Skin of body (tissue), 1 donor: ENCODE measurements at regions not wholly inside any gene's neighbourhood (a gene's known extent, or its start where the extent isn't known, plus 50 kb on each side); places are given as distances from the start of the nearest gene placed in this dataset.

Source experiments
- DNase-seq: peaks from one replicate; lab custom pipeline; 2025; lab: John Stamatoyannopoulos, UW

DNA sequence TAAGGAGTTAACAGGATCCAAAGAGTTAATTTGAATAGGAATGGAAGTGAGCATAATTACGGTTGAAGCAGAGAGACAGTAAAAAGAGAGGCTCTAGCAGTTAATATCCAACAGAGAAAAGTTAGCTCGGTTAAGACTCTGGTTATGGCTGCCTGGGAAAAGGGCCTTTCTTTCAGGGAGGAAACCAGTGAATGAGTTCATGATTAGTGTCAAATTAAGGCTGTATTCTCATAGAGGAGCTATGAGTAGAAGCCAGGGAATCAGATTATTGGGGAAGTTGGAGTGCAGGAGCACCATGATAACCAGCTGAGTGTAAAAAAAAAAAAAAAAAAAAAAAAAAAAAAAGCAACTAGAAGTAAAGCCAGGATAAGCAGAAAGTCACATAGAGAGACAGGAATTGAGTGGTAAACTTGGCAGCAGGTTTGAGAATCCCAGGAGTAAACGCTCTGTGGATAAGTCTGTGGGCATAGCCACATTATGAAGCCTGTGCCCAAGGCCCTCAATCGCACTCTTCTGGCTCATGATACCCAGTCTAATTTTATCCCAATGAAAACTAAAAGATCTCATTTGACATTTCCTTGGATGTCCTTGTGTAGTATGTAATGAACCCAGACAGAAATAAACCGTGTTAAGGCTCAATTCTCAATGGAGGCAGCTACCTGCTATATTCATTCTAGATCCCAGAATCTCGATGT, 372.6 kb upstream of the MPDZ start:
- DNase-seq, result no peak

DNA sequence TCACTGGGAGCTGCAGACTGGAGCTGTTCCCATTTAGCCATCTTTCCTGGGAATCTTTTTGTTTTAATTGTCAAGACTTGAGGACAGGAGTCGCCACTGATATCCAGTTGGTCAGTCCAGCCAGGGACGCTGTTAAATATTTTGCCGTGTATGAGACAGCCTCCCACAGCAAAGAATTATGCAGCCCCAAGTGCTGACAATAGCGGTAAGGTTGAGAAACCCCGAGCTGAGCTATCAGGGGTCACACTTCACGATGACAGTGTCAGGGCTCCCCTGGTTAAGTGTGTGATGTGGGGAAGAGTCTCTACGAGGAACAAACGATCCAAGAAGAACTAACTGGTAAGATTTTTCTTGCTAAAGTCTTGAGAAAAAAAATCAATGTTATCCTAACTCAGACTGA, 372.0 kb upstream of the MPDZ start:
- no peak for DNase-seq

DNA sequence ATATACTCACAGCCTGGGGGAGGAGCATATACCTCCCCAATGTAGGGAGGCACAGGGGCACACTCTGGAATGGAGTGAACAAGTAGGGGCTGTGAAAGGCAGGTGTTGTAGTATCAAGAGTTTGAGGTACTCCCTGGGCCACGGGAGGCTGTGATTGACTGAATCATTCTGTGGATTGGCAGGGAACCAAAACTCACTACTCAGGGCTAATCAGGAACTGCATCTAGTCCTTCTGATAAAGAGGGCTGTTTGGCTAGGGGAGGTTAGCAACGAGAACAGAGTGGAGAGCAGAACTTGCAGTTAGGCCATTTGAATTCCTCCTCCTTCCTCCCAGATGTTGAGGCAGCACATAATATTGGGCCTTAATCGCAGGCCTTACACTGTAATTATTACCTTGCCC, 369.2 kb upstream of the MPDZ start:
- no peak for DNase-seq

DNA sequence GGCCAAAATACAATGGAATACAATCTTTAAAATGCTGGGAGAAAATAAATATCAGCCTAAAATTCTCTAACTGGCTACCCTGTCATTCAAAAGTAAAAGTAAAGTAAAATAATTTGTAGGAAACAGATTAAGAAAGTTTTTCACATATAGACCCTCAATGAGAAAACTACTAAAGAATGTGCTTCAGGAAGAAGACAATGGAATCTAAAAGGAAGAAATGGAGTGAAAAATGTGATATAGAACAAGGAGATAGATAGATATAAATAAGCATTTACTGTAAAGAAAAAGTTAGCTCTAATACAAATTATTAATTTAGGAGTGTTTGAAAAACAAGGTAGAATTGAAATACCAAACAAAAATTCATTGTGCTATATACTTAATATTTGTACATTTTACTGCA, 368.6 kb upstream of the MPDZ start:
- no peak for DNase-seq

DNA sequence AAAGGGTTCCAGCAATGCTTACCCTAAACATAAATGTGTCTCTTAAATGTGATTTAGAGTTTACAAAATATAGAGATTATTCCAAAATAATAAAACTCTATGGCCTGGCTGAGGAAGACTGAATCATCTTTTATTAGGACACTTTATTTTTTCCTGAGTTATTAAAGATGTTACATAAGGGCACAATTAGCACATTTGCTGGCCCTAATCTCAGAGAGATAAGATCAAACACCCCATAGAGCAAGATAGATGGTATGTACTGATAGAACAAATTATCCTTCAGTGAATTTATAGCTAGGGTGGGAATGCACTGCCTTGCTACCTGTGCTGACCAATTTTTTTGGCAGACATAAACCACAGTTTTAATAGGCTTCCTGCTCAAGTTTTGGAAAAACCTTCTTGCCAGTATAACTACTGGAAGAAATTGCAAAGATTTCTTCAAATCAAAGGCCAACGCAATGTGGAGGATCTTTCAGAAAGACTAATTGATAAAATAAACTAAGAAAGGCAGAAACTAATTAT, 367.1 kb upstream of the MPDZ start:
- no peak for DNase-seq

DNA sequence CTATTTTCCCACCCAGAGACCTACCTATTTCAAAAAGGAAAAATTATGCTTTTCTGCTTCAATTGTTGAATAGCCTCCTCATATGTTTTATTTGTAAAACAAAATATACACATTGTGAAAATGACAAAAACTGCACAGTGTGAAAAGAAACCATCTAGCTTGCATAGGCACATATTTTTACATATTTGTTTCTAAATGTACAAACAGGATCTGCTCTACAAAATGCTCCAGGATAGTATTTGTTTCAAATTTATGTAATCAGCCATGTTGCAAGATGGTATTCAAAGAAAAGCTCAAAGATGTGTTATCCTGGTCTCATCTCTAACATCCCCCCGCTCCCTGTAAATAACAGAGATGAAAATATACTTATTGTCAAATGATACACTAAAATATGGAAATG, 366.1 kb upstream of the MPDZ start:
- DNase-seq, result no peak

DNA sequence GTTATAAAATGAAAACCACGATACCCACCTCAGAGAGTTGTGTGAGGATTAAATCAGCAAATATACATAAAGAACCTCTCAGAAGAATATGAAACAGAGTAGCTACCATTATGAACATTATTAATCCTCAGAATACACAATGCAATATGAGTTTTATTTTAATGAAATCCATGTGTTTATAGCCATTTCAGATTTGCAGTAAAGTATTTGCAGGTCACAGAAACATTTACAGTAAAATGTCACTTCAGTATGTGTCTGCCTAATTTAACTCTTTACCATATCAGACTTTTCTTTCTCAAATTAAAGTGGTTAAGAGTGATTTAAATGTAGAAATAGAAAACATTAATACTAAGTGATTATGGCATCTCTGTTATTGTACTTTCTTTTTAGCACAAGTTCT, 365.2 kb upstream of the MPDZ start:
- peak; percentile 58 for DNase-seq

DNA sequence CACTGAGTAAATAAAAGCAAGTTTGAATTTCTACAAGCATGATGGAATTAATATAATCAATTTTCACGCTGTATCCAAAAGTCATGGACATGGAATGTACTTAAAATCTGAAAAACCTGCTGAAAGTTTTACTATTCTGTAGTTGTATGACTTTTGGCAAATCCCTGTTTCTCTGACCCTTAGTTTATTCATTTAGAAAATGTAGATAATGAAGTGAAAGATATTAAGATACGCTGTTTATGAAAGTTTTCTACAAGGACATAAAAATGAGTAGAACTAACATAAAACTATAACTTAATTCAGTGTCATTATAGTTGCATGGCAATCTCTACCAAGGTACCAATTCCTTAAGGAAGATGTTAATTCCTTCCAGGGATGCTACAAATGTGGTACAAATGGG, 363.2 kb upstream of the MPDZ start:
- DNase-seq, result no peak

DNA sequence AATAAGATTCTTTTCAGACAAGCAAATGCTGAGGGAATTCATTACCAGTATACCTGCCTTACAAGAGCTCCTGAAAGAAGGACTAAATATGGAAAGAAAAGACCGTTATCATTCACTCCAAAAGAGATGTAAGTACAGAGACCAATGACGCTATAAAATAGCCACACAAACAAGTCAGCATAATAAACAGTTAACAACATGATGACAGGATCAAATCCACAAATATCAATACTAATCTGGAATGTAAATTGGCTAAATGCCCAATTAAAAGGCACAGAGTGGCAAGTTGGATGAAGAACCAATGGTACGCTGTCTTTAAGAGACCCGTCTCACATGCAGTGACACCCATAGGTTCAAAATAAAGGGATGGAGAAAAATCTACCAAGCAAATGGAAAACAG, 349.6 kb upstream of the MPDZ start:
- no peak for DNase-seq

DNA sequence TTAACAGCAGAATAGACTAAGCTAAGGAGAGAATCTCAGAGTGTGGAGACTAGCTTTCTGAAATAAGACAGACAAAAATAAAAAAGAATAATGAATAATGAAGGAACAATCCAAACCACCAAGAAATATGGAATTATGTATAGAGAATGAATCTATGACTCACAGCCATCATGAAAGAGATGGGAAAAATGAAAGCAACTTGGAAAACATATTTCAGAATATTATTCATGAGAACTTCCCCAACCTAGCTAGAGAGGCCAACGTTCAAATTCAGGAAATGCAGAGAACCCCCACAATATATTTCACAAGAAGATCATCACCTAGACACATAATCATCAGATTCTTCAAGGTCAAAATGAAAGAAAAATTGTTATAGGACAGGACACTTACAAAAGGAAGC, 349.0 kb upstream of the MPDZ start:
- DNase-seq, result no peak

DNA sequence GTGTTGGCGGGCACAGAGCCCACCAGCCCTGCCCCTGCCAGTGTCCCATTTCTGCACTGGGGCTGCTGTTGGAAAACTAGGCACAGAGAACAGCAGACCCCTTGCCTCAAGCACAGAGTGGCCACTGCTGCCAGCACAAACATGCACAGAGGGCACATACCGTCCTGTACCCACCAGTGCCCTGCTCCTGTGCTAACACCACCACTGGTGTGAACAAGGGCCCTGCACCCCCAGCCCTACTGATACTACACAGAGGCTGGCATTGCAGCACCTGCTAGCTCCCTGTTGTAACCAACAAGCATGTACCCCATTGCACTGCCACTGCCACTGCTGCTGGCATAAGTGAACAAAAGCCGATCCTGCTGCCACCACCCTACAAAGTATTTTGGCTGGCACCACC, 348.0 kb upstream of the MPDZ start:
- no peak for DNase-seq

DNA sequence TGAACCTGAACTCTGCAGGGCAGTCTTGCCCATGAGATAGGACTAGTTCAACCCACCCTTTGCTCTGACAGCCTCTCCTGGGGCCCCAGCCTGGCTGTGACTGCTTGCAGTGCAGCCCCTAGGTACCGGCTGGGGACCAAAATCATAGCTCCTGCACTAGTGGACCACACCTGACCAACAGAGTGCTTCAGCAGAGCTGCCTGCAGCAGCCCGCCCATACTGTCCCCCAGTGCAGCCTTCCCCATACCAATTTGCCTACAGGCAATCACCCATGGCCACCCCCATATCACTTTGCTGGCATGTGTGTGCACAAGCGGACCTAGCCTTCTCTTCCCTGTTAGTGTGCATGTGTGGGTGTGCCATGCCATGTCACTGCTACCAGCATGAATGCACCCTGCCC, 347.6 kb upstream of the MPDZ start:
- DNase-seq, result no peak

DNA sequence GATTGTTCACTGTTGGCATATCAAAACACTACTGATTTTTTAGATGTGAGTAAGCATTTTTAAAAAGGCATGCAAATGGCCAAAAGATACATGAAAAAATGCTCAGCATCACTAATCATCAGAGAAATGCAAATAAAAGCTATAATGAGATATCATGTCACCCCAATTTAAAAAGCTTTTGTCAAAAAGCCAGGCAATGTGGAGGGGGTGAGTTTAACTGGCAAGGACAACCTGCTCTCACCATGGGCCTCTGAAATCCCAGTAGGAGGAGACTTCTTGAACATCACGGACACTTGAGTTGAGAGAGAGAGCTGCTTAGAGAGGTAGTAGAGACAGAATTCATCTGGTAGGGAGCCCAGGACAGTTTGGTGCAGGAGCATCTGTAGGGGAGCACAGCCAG, 347.1 kb upstream of the MPDZ start:
- DNase-seq, result no peak

DNA sequence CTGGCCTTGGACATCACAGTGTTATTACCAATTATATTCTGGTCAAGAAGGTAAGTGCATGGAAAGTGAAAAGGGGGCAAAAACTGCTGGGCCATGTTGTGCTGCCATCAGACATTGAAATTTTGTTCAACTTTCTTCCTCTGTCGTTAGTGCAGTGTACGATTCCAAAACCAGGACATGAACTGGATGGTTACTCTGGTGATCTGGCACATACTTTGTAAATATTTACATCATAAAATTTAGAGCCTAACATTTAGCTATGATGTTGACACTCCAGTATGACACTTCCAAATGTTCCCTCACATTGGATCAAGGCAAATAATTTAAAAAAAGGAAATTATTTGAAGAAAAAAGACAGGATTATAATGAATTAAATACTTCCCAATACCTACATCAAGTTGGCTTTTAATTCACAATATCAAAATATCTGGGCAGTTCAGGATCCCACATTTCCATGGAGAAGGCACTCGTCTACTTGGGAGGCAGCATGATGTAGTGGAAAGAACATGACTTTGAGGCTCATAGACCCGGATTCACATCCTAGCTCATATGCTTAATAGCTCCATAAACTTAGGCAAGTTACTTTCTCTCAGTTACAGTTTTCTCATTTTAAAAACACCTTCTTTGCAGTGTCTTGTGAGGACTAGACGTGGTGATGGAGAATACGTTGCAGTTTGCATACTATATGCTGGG, 342.5 kb upstream of the MPDZ start:
- DNase-seq, result no peak

DNA sequence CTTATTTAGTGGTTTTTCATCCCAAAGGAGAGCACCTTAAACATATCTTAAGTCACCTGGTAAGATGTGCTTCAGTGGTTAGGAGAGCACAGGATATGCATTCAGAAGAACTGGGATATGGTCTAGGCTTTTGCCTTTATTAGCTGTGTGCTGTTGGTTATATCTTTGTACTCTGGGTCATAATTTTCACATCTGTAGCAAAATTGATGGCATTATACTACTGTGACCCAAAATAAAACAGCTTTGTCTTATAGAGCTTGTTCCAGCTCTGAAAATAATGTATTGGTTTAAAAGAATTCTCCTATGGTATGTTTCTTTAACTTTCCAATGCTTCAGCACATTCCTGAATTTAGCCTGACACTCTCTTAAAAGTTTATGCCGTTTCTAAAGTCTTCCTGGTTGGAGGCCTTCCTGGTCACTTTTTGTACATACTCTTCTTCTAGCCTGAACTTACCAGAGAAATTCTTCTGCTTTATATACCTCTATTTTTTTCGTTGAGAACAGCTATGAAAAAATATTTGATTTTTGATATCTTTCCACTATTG, 337.1 kb upstream of the MPDZ start:
- no peak for DNase-seq

DNA sequence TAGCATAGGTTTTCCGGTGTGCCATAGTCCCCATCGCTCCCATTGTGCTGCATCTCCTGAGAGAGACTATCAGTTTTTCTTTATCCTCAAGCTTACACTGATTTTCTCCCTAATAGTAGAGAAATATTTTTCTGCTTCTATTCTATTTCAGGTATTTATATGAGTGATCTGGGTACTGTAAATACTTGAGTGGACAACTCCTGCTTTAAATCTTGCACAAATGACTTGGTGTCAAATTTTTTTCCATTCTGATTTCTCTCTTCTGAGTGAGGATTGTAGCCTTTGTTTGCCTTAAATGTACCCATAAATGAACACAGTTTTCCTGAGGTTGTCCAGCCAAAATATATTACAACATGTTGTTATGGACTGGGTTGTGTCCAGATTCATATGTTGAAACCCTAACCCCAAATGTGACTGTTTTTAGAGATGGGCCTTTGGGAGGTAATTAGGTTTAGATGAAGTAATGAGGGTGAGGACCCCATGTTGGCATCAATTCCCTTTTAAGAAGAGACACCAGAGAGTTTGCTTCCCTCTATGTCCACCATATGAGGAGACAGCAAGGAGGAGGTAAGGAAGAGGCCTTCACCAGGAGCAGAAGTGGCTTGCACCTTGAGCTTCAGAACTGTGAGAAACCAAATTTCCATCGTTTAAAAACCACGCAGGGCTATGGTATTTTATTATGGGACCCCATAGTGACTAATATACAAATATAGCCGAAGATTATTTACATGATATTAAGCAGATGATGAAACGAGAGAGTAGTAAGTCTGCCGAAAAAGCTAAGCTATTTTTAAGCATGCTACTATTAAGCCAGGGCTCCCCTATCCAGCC, 336.4 kb upstream of the MPDZ start:
- no peak for DNase-seq

DNA sequence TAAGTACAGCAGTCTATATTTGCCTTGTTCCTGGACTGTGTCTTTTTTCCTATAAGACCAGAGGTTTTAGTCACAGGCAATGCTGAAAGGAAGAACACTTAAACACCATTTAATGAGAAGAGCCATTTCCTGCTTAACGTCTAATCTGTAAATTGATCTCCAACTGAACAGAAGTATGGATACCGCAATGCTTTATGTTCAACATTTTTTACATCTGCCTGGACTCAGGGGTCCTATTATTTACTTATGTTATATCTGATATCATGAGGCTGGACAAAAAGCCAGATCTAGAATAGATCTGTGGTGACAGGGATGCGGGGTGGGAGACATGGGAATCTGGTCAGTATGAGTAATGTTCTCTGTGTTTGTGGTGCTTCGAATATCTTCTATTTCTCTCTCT, 334.6 kb upstream of the MPDZ start:
- no peak for DNase-seq

DNA sequence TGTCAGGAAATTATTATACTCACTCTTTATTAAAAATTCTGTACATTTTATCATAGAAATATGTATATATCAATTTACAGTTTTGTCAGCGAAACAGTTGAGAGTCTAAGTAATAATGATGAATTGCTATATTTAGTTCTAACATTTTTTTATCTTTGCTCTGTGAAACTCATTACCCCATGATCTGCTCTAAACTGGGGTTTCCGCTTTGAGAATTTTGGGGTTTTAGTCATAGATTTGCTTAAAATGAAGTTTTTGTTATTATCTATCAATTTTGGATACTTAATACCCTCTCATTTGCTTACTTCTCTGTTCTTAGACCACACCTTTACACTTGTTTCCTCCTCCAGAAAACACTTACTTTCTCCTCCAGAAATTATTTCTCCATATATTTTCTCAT, 333.8 kb upstream of the MPDZ start:
- DNase-seq, result no peak

DNA sequence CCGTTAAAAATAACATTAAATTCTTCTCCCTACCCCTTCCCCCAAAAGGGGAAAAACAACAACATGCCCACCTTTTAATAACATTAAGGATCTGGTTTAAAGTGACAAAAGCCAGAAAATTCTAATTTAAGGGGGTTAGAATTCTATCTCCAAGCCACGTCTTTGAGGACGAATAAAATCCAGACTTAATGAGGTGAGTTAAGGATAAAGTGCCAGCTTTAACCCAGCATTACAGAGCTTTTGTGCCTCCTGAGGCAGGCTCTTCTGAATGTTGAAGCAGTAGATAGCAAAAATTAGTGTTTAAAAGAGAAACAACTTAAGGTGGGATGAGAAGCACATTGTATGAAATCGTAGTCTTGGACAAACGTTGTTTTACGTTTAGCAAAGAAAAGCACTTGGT, 329.0 kb upstream of the MPDZ start:
- DNase-seq, result no peak

DNA sequence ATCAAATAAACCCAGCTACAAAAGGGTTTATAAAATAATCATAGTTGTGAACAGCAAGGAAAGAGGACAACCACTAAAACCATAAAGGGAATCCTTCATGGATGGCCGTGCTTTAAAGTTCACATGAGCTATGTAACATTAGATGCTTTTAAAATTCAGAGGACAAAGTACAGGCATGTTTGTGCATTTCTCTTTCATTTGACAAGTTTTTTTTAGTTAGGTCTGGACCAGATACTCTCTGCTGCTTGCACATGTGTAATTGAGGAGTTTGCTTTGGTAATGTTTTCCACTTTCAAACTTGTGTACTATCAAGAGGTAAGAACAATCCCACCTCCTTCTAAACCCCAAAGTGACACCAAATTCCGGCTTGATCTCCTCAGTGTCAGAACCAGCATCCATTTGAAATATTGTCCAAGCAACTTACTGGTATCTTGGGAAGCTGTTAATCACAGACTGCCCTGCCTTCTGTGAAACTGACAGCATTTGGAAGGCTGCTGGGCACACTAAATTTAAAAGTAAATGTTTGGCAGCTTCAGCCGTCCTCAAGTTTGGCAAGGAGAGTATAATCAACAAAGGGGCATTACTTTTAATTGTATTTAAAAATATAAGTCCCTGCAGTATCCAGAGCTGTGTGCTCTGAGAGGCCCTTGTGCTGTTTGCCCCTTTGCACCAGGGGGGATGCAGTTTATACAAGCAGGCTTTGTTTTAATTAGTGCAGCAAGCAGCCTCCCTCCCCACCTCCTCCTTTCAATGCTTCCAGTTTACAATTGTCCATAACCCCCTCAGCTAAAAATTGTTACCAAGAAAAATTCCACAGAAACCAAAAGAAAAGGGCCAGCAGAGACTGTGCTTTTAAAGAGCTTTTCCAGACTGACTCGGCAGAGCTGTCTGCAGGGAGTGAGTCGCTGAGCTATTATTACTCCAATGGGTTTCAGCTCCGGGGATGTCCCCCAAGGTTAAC, 328.3 kb upstream of the MPDZ start:
- no peak for DNase-seq

DNA sequence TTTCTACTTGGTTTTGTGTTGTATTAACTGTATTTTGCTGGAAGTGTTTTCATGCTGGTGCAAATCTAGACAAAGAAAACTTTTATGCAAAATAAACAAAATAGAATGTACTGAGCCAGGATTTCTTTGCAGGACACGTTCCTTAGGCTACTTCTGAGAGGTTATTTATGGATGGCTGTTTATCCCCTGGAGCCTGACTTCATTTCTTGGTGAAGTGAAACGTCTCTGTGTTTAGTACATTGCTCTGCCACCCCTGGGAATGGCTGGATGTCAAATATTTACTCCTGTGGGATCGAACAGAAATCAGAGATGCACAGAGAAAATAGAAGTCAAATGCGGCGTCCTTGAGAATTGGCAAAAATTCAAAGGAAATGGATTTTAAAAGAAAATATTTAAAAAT, 327.1 kb upstream of the MPDZ start:
- no peak for DNase-seq
